Bone marrow (tissue), 2 donors: ENCODE measurements at regions not wholly inside any gene's neighbourhood (a gene's known extent, or its start where the extent isn't known, plus 50 kb on each side); places are given as distances from the start of the nearest gene placed in this dataset.
"Not testable (repeated sequence)": the region's sequence is repeated elsewhere in the genome, so short reads cannot be mapped to it uniquely, and the experiment has no call there.

ENCODE experiments used
- DNase-seq, 2 donors: peaks; one replicate each; lab custom pipeline; 2025; lab: John Stamatoyannopoulos, UW

- no peak for DNase-seq
These were observed 574.4 kb upstream of the SOX9 start for GRCh38 chr17:71546419-71546818.

GRCh38 chr17:71547904-71548303 is 572.9 kb upstream of the SOX9 start:
- DNase-seq = no peak

- no peak for DNase-seq
These were observed 572.2 kb upstream of the SOX9 start for GRCh38 chr17:71548540-71549190.

- DNase-seq = no peak
These were observed 570.1 kb upstream of the SOX9 start for GRCh38 chr17:71550675-71551074.

- DNase-seq = no peak
These were observed 567.4 kb upstream of the SOX9 start for GRCh38 chr17:71553381-71553780.

- DNase-seq = no peak
These were observed 561.9 kb upstream of the SOX9 start for GRCh38 chr17:71558901-71559300.

- DNase-seq = no peak
These were observed 548.5 kb upstream of the SOX9 start for GRCh38 chr17:71572343-71572742.

GRCh38 chr17:71578446-71578845 is 542.4 kb upstream of the SOX9 start:
- no peak for DNase-seq

- no peak for DNase-seq
These were observed 540.6 kb upstream of the SOX9 start for GRCh38 chr17:71580220-71580619.

- DNase-seq = no peak
These were observed 535.3 kb upstream of the SOX9 start for GRCh38 chr17:71585540-71585939.

- no peak for DNase-seq
These were observed 528.4 kb upstream of the SOX9 start for GRCh38 chr17:71592431-71592830.

- DNase-seq = no peak
These were observed 527.7 kb upstream of the SOX9 start for GRCh38 chr17:71593078-71593477.

- DNase-seq = not testable (repeated sequence)
These were observed 521.2 kb upstream of the SOX9 start for GRCh38 chr17:71599583-71599982.

- no peak for DNase-seq
These were observed 520.6 kb upstream of the SOX9 start for GRCh38 chr17:71600137-71600789.

- no peak for DNase-seq
These were observed 518.8 kb upstream of the SOX9 start for GRCh38 chr17:71601894-71602504.

GRCh38 chr17:71613996-71614395 is 506.8 kb upstream of the SOX9 start:
- DNase-seq = no peak

- no peak for DNase-seq
These were observed 505.0 kb upstream of the SOX9 start for GRCh38 chr17:71615820-71616219.

GRCh38 chr17:71617767-71618166 is 503.1 kb upstream of the SOX9 start:
- DNase-seq = not testable (repeated sequence)

GRCh38 chr17:71625330-71625729 is 495.5 kb upstream of the SOX9 start:
- no peak for DNase-seq

- DNase-seq = no peak
These were observed 492.5 kb upstream of the SOX9 start for GRCh38 chr17:71628306-71628705.

- no peak for DNase-seq
These were observed 489.3 kb upstream of the SOX9 start for GRCh38 chr17:71631483-71631882.

GRCh38 chr17:71632328-71632727 is 488.5 kb upstream of the SOX9 start:
- DNase-seq = no peak

GRCh38 chr17:71633391-71633849 is 487.4 kb upstream of the SOX9 start:
- no peak for DNase-seq
